Liver (tissue), 3 donors: ENCODE measurements at regions not wholly inside any gene's neighbourhood (a gene's known extent, or its start where the extent isn't known, plus 50 kb on each side); places are given as distances from the start of the nearest gene placed in this dataset.
"Not testable (repeated sequence)": the region's sequence is repeated elsewhere in the genome, so short reads cannot be mapped to it uniquely, and the experiment has no call there.

Source experiments
- CTCF ChIP-seq: fragments of 150-350 bp; IDR thresholded peaks from 2 replicates; pipeline ENCODE4 v1.5.1; 2017; ENCODE audit warnings: improper control_type of control experiment, low read depth, low read length; ENCODE audit not compliant: missing input control
- EGR1 ChIP-seq, 2 donors: IDR thresholded peaks; 2 replicates each; pipeline ENCODE4 v1.6.1; 2016 to 2018; ENCODE audit warnings: antibody characterized with exemption in 2 of 2, low read depth in 2 of 2
- FOXA2 ChIP-seq: IDR thresholded peaks from 2 replicates; pipeline ENCODE4 v1.6.1; 2016; ENCODE audit warnings: antibody characterized with exemption
- GABPA ChIP-seq, 2 donors: IDR thresholded peaks in 1 of 2; conservative IDR thresholded peaks in 1 of 2; 2 replicates each; pipeline ENCODE4 v1.6.1; 2016; ENCODE audit warnings: antibody characterized with exemption in 2 of 2, mild to moderate bottlenecking in 1 of 2, moderate library complexity in 1 of 2
- MAX ChIP-seq: IDR thresholded peaks from 2 replicates; pipeline ENCODE4 v1.6.1; 2016; ENCODE audit warnings: antibody characterized with exemption
- REST ChIP-seq: IDR thresholded peaks from 2 replicates; pipeline ENCODE4 v1.6.1; 2016; ENCODE audit warnings: antibody characterized with exemption, mild to moderate bottlenecking
- TAF1 ChIP-seq: conservative IDR thresholded peaks from 2 replicates; pipeline ENCODE4 v1.6.1; 2016; ENCODE audit warnings: antibody characterized with exemption, mild to moderate bottlenecking
- donor health status: healthy.
- donor health status: healthy.

- TF ChIP-seq GABPA (IDR thresholded peaks at IDR 0.05 in 1 of 2, conservative IDR thresholded peaks at IDR 0.05 in 1 of 2); CTCF; REST; FOXA2; TAF1; EGR1 (IDR thresholded peaks at IDR 0.05; ENCODE audit: low read depth in 2 of 2); MAX: not testable (repeated sequence)
These were observed 81.6 kb upstream of the FRG2C start for GRCh38 chr3:75582536-75582935.
